Vagina (tissue), 2 donors: ENCODE measurements at regions not wholly inside any gene's neighbourhood (a gene's known extent, or its start where the extent isn't known, plus 50 kb on each side); places are given as distances from the start of the nearest gene placed in this dataset.

Experiments used
- CTCF ChIP-seq, 3 experiments: fragments of 450-650 bp in 2 of 3; fragments of 200-600 bp in 1 of 3; sonication (generic) in 1 of 3; IDR thresholded peaks; one replicate each; pipeline ENCODE4 v1.5.1; 2017 to 2019; ENCODE audit warnings: antibody characterized with exemption in 3 of 3, mild to moderate bottlenecking in 2 of 3, moderate library complexity in 2 of 3
- POLR2A ChIP-seq, 2 donors: fragments of 450-650 bp; IDR thresholded peaks; one replicate each; pipeline ENCODE4 v1.6.1; 2017; ENCODE audit warnings: antibody characterized with exemption in 2 of 2, mild to moderate bottlenecking in 2 of 2, moderate library complexity in 2 of 2
- POLR2AphosphoS5 ChIP-seq, 2 donors: sonication (generic); formaldehyde crosslinking; IDR thresholded peaks; one replicate each; pipeline ENCODE4 v1.9.0; 2017; ENCODE audit warnings: antibody characterized with exemption in 2 of 2, mild to moderate bottlenecking in 2 of 2, low read depth in 1 of 2; ENCODE audit not compliant: insufficient read depth in 1 of 2

GRCh38 chr5:168001318-168001717 is 290.1 kb upstream of the WWC1 start:
- no peak for TF ChIP-seq POLR2A (IDR thresholded peaks at IDR 0.05)
- TF ChIP-seq CTCF (IDR thresholded peaks at IDR 0.05): no peak
- TF ChIP-seq POLR2AphosphoS5 (IDR thresholded peaks at IDR 0.05; ENCODE audit: insufficient read depth in 1 of 2, low read depth in 1 of 2): no peak
